ENCODE measurements at regions not wholly inside any gene's neighbourhood (a gene's known extent, or its start where the extent isn't known, plus 50 kb on each side); places are given as distances from the start of the nearest gene placed in this dataset.

GRCh38 chr5:6280425-6281100 is 97.8 kb downstream of the MED10 start:
- TF ChIP-seq CTCF (IDR thresholded peaks at IDR 0.05) (no peak), POLR2AphosphoS5 (IDR thresholded peaks at IDR 0.05) (no peak)
- Histone ChIP-seq H3K4me1 (replicated peaks) (no peaks in the 10 kb centered on the region), H3K27ac (no peak overlapping the region), H3K4me3 (no peak overlapping the region), H3K36me3 (no peaks in the 10 kb centered on the region), H3K9me3 (no peaks in the 10 kb centered on the region), H3K27me3 (replicated peaks; ENCODE audit: insufficient read depth) (no peaks in the 10 kb centered on the region)
- intact Hi-C loops (cut with DNase I) = no loop called here
- 87% methylated on average over 5 of the region's 6 CpGs for WGBS
- DNase-seq (ENCODE audit: low spot score) = no peak

- intact Hi-C loops (cut with DNase I) = no loop called here
- TF ChIP-seq POLR2A (IDR thresholded peaks at IDR 0.05) = no peak
- DNase-seq (ENCODE audit: low spot score) = no peak
- Histone ChIP-seq H3K9me3 (no peaks in the 10 kb centered on the region), H3K4me1 (replicated peaks) (no peaks in the 10 kb centered on the region), H3K36me3 (no peaks in the 10 kb centered on the region), H3K27me3 (replicated peaks; ENCODE audit: insufficient read depth) (no peaks in the 10 kb centered on the region), H3K4me3 (no peak overlapping the region), H3K27ac (no peak overlapping the region)
- 90% methylated on average over 5 of the region's 5 CpGs for WGBS
These were observed 98.7 kb downstream of the MED10 start for GRCh38 chr5:6279607-6280006.

GRCh38 chr5:6274846-6275543 is 103.4 kb downstream of the MED10 start:
- Histone ChIP-seq H3K36me3 (no peaks in the 10 kb centered on the region), H3K4me3 (no peak overlapping the region), H3K4me1 (replicated peaks) (no peaks in the 10 kb centered on the region), H3K27me3 (replicated peaks; ENCODE audit: insufficient read depth) (no peaks in the 10 kb centered on the region), H3K9me3 (no peaks in the 10 kb centered on the region), H3K27ac (no peak overlapping the region)
- no peak for DNase-seq (ENCODE audit: low spot score)
- intact Hi-C loops (cut with DNase I) = no loop called here
- TF ChIP-seq POLR2A (IDR thresholded peaks at IDR 0.05) (no peak), POLR2AphosphoS5 (IDR thresholded peaks at IDR 0.05) (no peak)
- 76% methylated on average over 2 of the region's 2 CpGs for WGBS

- TF ChIP-seq CTCF (IDR thresholded peaks at IDR 0.05) (no peak), POLR2A (IDR thresholded peaks at IDR 0.05) (no peak), POLR2AphosphoS5 (IDR thresholded peaks at IDR 0.05) (no peak)
- H3K4me3 ChIP-seq = no peak overlapping the region
- no peaks in the 10 kb centered on the region for H3K4me1 ChIP-seq (replicated peaks)
- intact Hi-C loops (cut with DNase I) = no loop called here
- no peaks in the 10 kb centered on the region for H3K27me3 ChIP-seq (replicated peaks; ENCODE audit: insufficient read depth)
- no peaks in the 10 kb centered on the region for H3K9me3 ChIP-seq
- no peak overlapping the region for H3K27ac ChIP-seq
- H3K36me3 ChIP-seq = no peaks in the 10 kb centered on the region
- no peak for DNase-seq (ENCODE audit: low spot score)
- 94% methylated on average over 4 of the region's 4 CpGs for WGBS
These were observed 104.6 kb downstream of the MED10 start for GRCh38 chr5:6273749-6274148.

GRCh38 chr5:6273090-6273735 is 105.1 kb downstream of the MED10 start:
- Histone ChIP-seq H3K4me1 (replicated peaks) (no peaks in the 10 kb centered on the region), H3K9me3 (no peaks in the 10 kb centered on the region), H3K27me3 (replicated peaks; ENCODE audit: insufficient read depth) (no peaks in the 10 kb centered on the region), H3K27ac (no peak overlapping the region), H3K36me3 (no peaks in the 10 kb centered on the region), H3K4me3 (no peak overlapping the region)
- 87% methylated on average over 10 of the region's 10 CpGs for WGBS
- DNase-seq (ENCODE audit: low spot score) = no peak
- intact Hi-C loops (cut with DNase I) = no loop called here
- TF ChIP-seq POLR2A (IDR thresholded peaks at IDR 0.05) = no peak
- no peak for TF ChIP-seq POLR2AphosphoS5 (IDR thresholded peaks at IDR 0.05)
- TF ChIP-seq CTCF (IDR thresholded peaks at IDR 0.05) = no peak
